ENCODE measurements at regions not wholly inside any gene's neighbourhood (a gene's known extent, or its start where the extent isn't known, plus 50 kb on each side); places are given as distances from the start of the nearest gene placed in this dataset.

- TF ChIP-seq CTCF (conservative IDR thresholded peaks at IDR 0.05; ENCODE audit: low read depth, low read length): no peak
- TF ChIP-seq POLR2A (IDR thresholded peaks at IDR 0.05; ENCODE audit: low read depth, low read length): no peak
- no peak for TF ChIP-seq RCOR1 (IDR thresholded peaks at IDR 0.05; ENCODE audit: insufficient replicate concordance, low read length)
- no peak for TF ChIP-seq RAD21 (IDR thresholded peaks at IDR 0.05; ENCODE audit: low read length)
- TF ChIP-seq BHLHE40 (IDR thresholded peaks at IDR 0.05; ENCODE audit: low read depth, low read length): no peak
- no peak for TF ChIP-seq SMC3 (IDR thresholded peaks at IDR 0.05; ENCODE audit: low read depth, low read length)
- TF ChIP-seq MAZ (IDR thresholded peaks at IDR 0.05; ENCODE audit: borderline replicate concordance, low read depth, low read length): no peak
- no peak for TF ChIP-seq RFX5 (IDR thresholded peaks at IDR 0.05; ENCODE audit: low read depth, low read length)
- no peak for TF ChIP-seq FOS (IDR thresholded peaks at IDR 0.05; ENCODE audit: low read depth, low read length)
- no peak for TF ChIP-seq MXI1 (IDR thresholded peaks at IDR 0.05; ENCODE audit: borderline replicate concordance, low read depth, low read length)
- no peak for TF ChIP-seq USF2 (IDR thresholded peaks at IDR 0.05; ENCODE audit: low read depth, low read length)
- no peak for TF ChIP-seq ELK1 (IDR thresholded peaks at IDR 0.05; ENCODE audit: borderline replicate concordance, low read depth, low read length)
These were observed 632.4 kb upstream of the ZFP42 start for GRCh38 chr4:187362937-187363857.
